ENCODE measurements at regions not wholly inside any gene's neighbourhood (a gene's known extent, or its start where the extent isn't known, plus 50 kb on each side); places are given as distances from the start of the nearest gene placed in this dataset.

DNA sequence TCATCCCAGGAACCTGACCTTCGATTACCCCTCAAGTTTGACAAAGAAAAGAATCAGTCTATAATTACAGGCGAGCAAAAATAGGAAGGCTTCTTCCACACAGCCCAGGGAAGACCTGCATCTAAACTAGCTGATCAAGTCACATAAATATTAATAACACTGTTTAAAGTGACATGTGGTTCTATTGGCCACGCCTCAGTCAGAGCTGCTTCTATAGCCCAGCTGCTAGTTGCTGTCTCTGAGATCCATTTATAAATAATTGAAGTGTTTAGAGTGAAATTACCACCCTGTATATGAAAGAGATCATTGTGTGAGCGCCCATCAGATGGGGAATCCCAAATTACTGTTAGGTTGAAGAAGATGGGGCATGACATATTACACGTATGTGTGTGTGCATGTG lies 426.0 kb downstream of the CDH2 start:
- H3K4me3 ChIP-seq (replicated peaks in 1 of 3; ENCODE audit: low read depth in 2 of 3, low read length in 3 of 3): no peak overlapping the region
- no peaks in the 10 kb centered on the region for H3K79me2 ChIP-seq (ENCODE audit: insufficient read depth, low read length)
- H4K20me1 ChIP-seq (ENCODE audit: insufficient read depth, low read length): no peaks in the 10 kb centered on the region
- no peak overlapping the region for H3K4me3 Mint-ChIP-seq
- H3K9me3 ChIP-seq (replicated peaks in 1 of 2; ENCODE audit: control insufficient read depth in 1 of 2, insufficient read depth in 1 of 2, low read length in 2 of 2): peaks cover 0 to 2% of the 10 kb centered on the region in 2 donors
- H3K27ac ChIP-seq (ENCODE audit: low read depth in 1 of 2, low read length in 2 of 2): no peak overlapping the region
- H3K36me3 Mint-ChIP-seq: no peaks in the 10 kb centered on the region
- H3K4me1 Mint-ChIP-seq: no peaks in the 10 kb centered on the region
- no peaks in the 10 kb centered on the region for H3K27me3 ChIP-seq (ENCODE audit: control insufficient read depth in 2 of 2, insufficient read depth in 2 of 2, low read length in 2 of 2)
- H3K27me3 Mint-ChIP-seq (ENCODE audit: low read depth in 3 of 3): peaks cover 0 to 2% (median 0%) of the 10 kb centered on the region in 3 donors
- no peaks in the 10 kb centered on the region for H3K36me3 ChIP-seq (replicated peaks in 1 of 2; ENCODE audit: control insufficient read depth in 1 of 2, insufficient read depth in 2 of 2, low read length in 2 of 2)
- no peak overlapping the region for H3K27ac Mint-ChIP-seq
- no peak overlapping the region for H3K9ac ChIP-seq (ENCODE audit: insufficient read depth, low read length, poor library complexity, severe bottlenecking)
- intact Hi-C loops (cut with micrococcal nuclease): no loop called here
- no peak overlapping the region for H3K4me2 ChIP-seq (replicated peaks; ENCODE audit: extremely low read depth, low read length, poor library complexity, severe bottlenecking)
- TF ChIP-seq, protein P1, sequence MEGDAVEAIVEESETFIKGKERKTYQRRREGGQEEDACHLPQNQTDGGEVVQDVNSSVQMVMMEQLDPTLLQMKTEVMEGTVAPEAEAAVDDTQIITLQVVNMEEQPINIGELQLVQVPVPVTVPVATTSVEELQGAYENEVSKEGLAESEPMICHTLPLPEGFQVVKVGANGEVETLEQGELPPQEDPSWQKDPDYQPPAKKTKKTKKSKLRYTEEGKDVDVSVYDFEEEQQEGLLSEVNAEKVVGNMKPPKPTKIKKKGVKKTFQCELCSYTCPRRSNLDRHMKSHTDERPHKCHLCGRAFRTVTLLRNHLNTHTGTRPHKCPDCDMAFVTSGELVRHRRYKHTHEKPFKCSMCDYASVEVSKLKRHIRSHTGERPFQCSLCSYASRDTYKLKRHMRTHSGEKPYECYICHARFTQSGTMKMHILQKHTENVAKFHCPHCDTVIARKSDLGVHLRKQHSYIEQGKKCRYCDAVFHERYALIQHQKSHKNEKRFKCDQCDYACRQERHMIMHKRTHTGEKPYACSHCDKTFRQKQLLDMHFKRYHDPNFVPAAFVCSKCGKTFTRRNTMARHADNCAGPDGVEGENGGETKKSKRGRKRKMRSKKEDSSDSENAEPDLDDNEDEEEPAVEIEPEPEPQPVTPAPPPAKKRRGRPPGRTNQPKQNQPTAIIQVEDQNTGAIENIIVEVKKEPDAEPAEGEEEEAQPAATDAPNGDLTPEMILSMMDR (IDR thresholded peaks at IDR 0.05): no peak
- DNase-seq: no peak
- H3K4me1 ChIP-seq (ENCODE audit: control insufficient read depth in 1 of 2, insufficient read depth in 2 of 2, low read length in 2 of 2): no peaks in the 10 kb centered on the region
- H3K9me3 Mint-ChIP-seq: peaks cover 0 to 4% (median 0%) of the 10 kb centered on the region in 7 donors
- no peak overlapping the region for H2AFZ ChIP-seq (ENCODE audit: insufficient read depth, low read depth, low read length, poor library complexity, severe bottlenecking)
- WGBS (ENCODE audit: insufficient coverage): no CpG with 5 or more reads among the region's 5 CpGs

DNA sequence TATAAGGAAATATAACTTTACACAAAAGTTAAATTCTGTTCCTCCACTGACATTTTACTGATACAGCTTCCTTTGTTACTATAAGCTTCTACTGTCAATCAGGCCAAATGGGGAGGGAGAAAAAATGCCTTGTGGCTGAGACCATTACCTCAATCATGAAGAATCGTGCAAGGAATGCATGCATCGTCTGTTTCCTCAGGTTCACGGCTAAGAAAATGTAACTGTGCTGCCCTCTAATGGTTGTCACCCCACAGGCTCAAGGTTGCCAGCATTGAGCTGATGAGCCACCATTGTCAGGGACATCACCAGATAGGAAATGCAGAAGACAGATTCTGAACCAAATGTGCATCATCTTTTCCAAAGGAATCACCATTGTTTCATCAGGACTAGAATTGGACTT lies 426.9 kb downstream of the CDH2 start:
- Mint-ChIP-seq H3K27me3 (ENCODE audit: low read depth in 3 of 3) (no peaks in the 10 kb centered on the region), H3K4me1 (no peaks in the 10 kb centered on the region), H3K9me3 (peaks cover 0 to 4% (median 0%) of the 10 kb centered on the region in 7 donors), H3K4me3 (no peak overlapping the region), H3K36me3 (no peaks in the 10 kb centered on the region), H3K27ac (no peak overlapping the region)
- WGBS (ENCODE audit: insufficient coverage): 0% methylated on average over 3 of the region's 3 CpGs
- H3K4me3 ChIP-seq (replicated peaks in 1 of 3; ENCODE audit: low read depth in 2 of 3, low read length in 3 of 3): no peak overlapping the region
- no peak overlapping the region for H2AFZ ChIP-seq (ENCODE audit: insufficient read depth, low read depth, low read length, poor library complexity, severe bottlenecking)
- no peaks in the 10 kb centered on the region for H3K4me1 ChIP-seq (ENCODE audit: control insufficient read depth in 1 of 2, insufficient read depth in 2 of 2, low read length in 2 of 2)
- TF ChIP-seq, protein P1 (IDR thresholded peaks at IDR 0.05): no peak
- intact Hi-C loops (cut with micrococcal nuclease): no loop called here
- H3K36me3 ChIP-seq (replicated peaks in 1 of 2; ENCODE audit: control insufficient read depth in 1 of 2, insufficient read depth in 2 of 2, low read length in 2 of 2): no peaks in the 10 kb centered on the region
- no peaks in the 10 kb centered on the region for H3K27me3 ChIP-seq (ENCODE audit: control insufficient read depth in 2 of 2, insufficient read depth in 2 of 2, low read length in 2 of 2)
- H4K20me1 ChIP-seq (ENCODE audit: insufficient read depth, low read length): no peaks in the 10 kb centered on the region
- no peak overlapping the region for H3K4me2 ChIP-seq (replicated peaks; ENCODE audit: extremely low read depth, low read length, poor library complexity, severe bottlenecking)
- H3K27ac ChIP-seq (ENCODE audit: low read depth in 1 of 2, low read length in 2 of 2): no peak overlapping the region
- peaks cover 0 to 5% of the 10 kb centered on the region in 2 donors for H3K9me3 ChIP-seq (replicated peaks in 1 of 2; ENCODE audit: control insufficient read depth in 1 of 2, insufficient read depth in 1 of 2, low read length in 2 of 2)
- H3K79me2 ChIP-seq (ENCODE audit: insufficient read depth, low read length): no peaks in the 10 kb centered on the region
- no peak for DNase-seq
- H3K9ac ChIP-seq (ENCODE audit: insufficient read depth, low read length, poor library complexity, severe bottlenecking): no peak overlapping the region
